Lung (tissue), 11 donors: ENCODE measurements at regions not wholly inside any gene's neighbourhood (a gene's known extent, or its start where the extent isn't known, plus 50 kb on each side); places are given as distances from the start of the nearest gene placed in this dataset.

ENCODE experiments used
- ATAC-seq: fragments of 200-7000 bp; cut with Tn5 transposase; one replicate; pipeline ENCODE4 v1.9.1; 2020; ENCODE audit warnings: moderate number of reproducible peaks; ENCODE audit not compliant: insufficient read depth, low FRiP score
- DNase-seq, 3 donors: peaks; one replicate each; pipeline ENCODE4 v3.0.0-alpha.2; 2013 to 2017
- H3K27ac ChIP-seq, 2 donors: one replicate each; pipeline ENCODE4 v1.5.1; 2013; ENCODE audit warnings: mild to moderate bottlenecking in 2 of 2, moderate library complexity in 2 of 2, control low read depth in 1 of 2, inconsistent platforms in 1 of 2, low read depth in 1 of 2, low read length in 1 of 2
- H3K27me3 ChIP-seq, 3 donors: one replicate each; pipeline ENCODE4 v1.5.1; 2013; ENCODE audit warnings: low read length in 2 of 3; ENCODE audit not compliant: control insufficient read depth in 3 of 3, insufficient read depth in 3 of 3
- H3K36me3 ChIP-seq, 4 donors: one replicate each; pipeline ENCODE4 v1.5.1; 2013; ENCODE audit warnings: low read length in 4 of 4, mild to moderate bottlenecking in 1 of 4, moderate library complexity in 1 of 4; ENCODE audit not compliant: control insufficient read depth in 4 of 4, insufficient read depth in 4 of 4
- H3K4me1 ChIP-seq, 5 donors: one replicate each; pipeline ENCODE4 v1.5.1; 2013; ENCODE audit warnings: low read length in 5 of 5, mild to moderate bottlenecking in 2 of 5, moderate library complexity in 1 of 5; ENCODE audit not compliant: control insufficient read depth in 5 of 5, insufficient read depth in 5 of 5
- H3K4me3 ChIP-seq: one replicate; pipeline ENCODE4 v1.5.1; 2013; ENCODE audit warnings: mild to moderate bottlenecking, control low read depth, moderate library complexity
- H3K9ac ChIP-seq, 2 donors: one replicate each; pipeline ENCODE4 v1.5.1; 2013; ENCODE audit warnings: low read length in 2 of 2, control low read depth in 1 of 2; ENCODE audit not compliant: insufficient read depth in 1 of 2
- H3K9me3 ChIP-seq, 4 donors: one replicate each; pipeline ENCODE4 v1.5.1; 2013; ENCODE audit warnings: low read length in 3 of 4, mild to moderate bottlenecking in 1 of 4, moderate library complexity in 1 of 4; ENCODE audit not compliant: control insufficient read depth in 4 of 4, insufficient read depth in 3 of 4
- WGBS, 2 donors: extraction: QIAGEN DNeasy Blood & Tissue Kit; methylation state at CpG; one replicate each; pipeline ENCODE4 v1.1.7; 2013; 5-methylcytosine and 5-hydroxymethylcytosine counted together
- TF ChIP-seq, protein P1 (sequence below): IDR thresholded peaks from 2 replicates; pipeline ENCODE4 v1.5.1; 2012; ENCODE audit warnings: mild to moderate bottlenecking; ENCODE audit errors: control extremely low read depth, extremely low read depth
- donor health status: control.
- donor health status: control.
- donor health status: Bipolar disorder and iron deficiency.
- donor health status: healthy.
- donor health status: DM: yes; HTN: yes; CAD: no.

DNA sequence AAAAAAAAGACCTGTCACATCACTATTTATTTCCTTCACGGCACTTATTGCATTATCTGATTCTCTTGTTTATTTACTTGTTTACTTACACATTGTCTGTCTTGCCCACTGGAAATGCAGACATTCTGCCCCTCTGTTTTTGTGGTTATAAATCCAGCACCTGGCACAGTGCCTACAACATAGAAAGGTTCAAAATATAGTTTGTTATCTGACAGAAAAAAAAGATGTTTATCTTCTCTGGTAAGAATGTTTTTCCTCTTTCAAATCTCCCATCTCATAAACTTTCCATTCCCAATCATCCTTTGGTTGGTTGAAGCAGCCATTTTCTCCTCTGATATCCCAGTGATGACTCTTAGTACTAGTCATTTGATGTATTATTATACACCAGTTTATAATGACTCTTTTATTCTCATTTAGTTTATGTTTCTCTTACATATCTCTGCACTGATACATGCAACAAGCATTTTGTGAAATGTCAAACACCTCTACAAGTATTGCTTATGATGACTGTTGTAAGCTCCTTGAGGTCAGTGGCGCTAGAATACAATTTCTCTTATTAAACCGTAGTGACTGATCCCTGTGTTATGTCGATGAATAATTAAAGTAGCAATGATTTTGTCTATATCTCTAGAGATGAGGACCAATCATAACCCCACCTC lies 398.4 kb upstream of the TBL1XR1 start:
- H3K4me1 ChIP-seq, result peaks cover 4 to 38% (median 28%) of the 10 kb centered on the region in 5 donors
- ATAC-seq, result no peak
- 84 to 87% methylated on average over 4 of the region's 4 CpGs for WGBS, 2 donors
- no peak overlapping the region for H3K9ac ChIP-seq
- no peaks in the 10 kb centered on the region for H3K27me3 ChIP-seq
- no peak overlapping the region for H3K4me3 ChIP-seq
- TF ChIP-seq, protein P1, sequence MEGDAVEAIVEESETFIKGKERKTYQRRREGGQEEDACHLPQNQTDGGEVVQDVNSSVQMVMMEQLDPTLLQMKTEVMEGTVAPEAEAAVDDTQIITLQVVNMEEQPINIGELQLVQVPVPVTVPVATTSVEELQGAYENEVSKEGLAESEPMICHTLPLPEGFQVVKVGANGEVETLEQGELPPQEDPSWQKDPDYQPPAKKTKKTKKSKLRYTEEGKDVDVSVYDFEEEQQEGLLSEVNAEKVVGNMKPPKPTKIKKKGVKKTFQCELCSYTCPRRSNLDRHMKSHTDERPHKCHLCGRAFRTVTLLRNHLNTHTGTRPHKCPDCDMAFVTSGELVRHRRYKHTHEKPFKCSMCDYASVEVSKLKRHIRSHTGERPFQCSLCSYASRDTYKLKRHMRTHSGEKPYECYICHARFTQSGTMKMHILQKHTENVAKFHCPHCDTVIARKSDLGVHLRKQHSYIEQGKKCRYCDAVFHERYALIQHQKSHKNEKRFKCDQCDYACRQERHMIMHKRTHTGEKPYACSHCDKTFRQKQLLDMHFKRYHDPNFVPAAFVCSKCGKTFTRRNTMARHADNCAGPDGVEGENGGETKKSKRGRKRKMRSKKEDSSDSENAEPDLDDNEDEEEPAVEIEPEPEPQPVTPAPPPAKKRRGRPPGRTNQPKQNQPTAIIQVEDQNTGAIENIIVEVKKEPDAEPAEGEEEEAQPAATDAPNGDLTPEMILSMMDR, result no peak
- DNase-seq, result no peak
- H3K36me3 ChIP-seq, result no peaks in the 10 kb centered on the region
- no peak overlapping the region for H3K27ac ChIP-seq
- no peaks in the 10 kb centered on the region for H3K9me3 ChIP-seq

DNA sequence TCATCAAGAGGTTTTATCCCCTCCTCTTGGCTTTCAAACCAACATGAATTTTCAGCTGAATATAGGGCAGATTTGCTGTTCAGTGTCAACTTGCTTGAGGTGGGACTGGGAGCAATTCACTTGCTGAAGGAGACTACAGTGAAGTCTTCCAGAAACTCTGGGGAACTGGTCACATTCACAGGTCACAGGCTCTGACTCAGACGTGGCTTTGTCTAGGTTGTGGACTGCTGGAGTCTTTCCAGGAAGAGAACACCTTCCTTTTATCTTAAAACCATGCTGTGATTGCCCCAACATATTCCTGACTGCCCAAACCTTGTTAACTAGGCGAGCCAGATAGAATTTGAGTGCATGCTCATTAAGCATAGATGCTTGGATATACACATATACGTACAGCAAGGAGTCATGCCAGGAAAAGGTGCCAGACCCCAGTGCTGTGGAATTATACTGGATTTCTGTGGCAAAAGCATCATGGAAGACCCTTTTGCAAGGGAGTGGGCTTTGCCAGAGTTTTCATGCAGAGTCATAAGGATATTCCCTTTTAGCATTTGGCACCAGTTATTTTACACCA lies 399.1 kb upstream of the TBL1XR1 start:
- TF ChIP-seq, protein P1, result no peak
- 68% methylated on average over 3 of the region's 3 CpGs for WGBS, 2 donors
- ATAC-seq (no peak), DNase-seq (no peak)
- Histone ChIP-seq H3K27ac (no peak overlapping the region), H3K27me3 (no peaks in the 10 kb centered on the region), H3K9me3 (no peaks in the 10 kb centered on the region), H3K4me1 (peaks cover 4 to 38% (median 28%) of the 10 kb centered on the region in 5 donors), H3K4me3 (no peak overlapping the region), H3K9ac (no peak overlapping the region), H3K36me3 (no peaks in the 10 kb centered on the region)

DNA sequence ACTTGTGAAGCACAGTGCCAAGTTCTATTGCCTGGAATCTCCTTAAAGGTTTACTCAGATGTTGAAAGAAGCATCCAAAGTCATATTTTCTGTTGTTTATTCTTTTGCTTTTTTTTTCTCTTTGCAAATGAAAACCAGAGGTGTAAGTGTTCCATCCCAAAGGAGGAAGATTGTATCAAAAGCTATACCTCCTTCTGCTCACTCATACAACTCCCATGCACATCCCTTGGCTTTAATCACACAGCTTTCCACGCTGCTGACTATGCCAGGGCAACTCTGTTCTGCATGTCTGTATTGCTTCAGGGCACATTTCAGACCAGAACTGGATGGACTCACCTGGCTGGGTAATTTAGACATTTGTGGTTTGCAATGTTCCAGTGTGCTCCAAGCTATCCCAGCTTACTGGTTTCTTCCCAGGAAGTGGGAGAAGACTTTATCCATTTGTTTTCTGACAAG lies 399.6 kb upstream of the TBL1XR1 start:
- no peak overlapping the region for H3K9ac ChIP-seq

More for the DNA sequence above, 399.6 kb upstream of the TBL1XR1 start:
- no peak overlapping the region for H3K4me3 ChIP-seq
- H3K27ac ChIP-seq, result peak overlapping the region in 1 of 2 donors; percentile 7
- TF ChIP-seq, protein P1, result no peak
- DNase-seq, result peak in 1 of 3 donors; percentile 49
- H3K4me1 ChIP-seq, result peaks cover 4 to 38% (median 28%) of the 10 kb centered on the region in 5 donors
- H3K36me3 ChIP-seq, result no peaks in the 10 kb centered on the region
- no peak for ATAC-seq
- 82 to 86% methylated on average over 1 of the region's 1 CpG for WGBS, 2 donors
- no peaks in the 10 kb centered on the region for H3K27me3 ChIP-seq
- H3K9me3 ChIP-seq, result no peaks in the 10 kb centered on the region
